ENCODE measurements at regions not wholly inside any gene's neighbourhood (a gene's known extent, or its start where the extent isn't known, plus 50 kb on each side); places are given as distances from the start of the nearest gene placed in this dataset.

GRCh38 chr11:37364246-37364839, 766.3 kb upstream of the RAG2 start:
- Histone ChIP-seq H3K27me3 (ENCODE audit: insufficient read depth, low read length) (no peaks in the 10 kb centered on the region), H3K4me3 (ENCODE audit: insufficient read depth, low read depth, low read length) (no peak overlapping the region), H3K36me3 (ENCODE audit: insufficient read depth, low read length) (no peaks in the 10 kb centered on the region), H3K9ac (ENCODE audit: low read length) (no peak overlapping the region), H3K79me2 (ENCODE audit: insufficient read depth, low read length) (no peaks in the 10 kb centered on the region), H3K4me2 (ENCODE audit: low read length) (no peak overlapping the region), H3K27ac (ENCODE audit: low read depth, low read length) (no peak overlapping the region), H4K20me1 (ENCODE audit: insufficient read depth, low read length) (no peaks in the 10 kb centered on the region), H3K4me1 (ENCODE audit: insufficient read depth, low read length) (no peaks in the 10 kb centered on the region), H3K9me3 (ENCODE audit: insufficient read depth, low read depth, low read length) (peaks cover 6% of the 10 kb centered on the region), H2AFZ (ENCODE audit: low read depth, low read length) (no peak overlapping the region)
- H3K36me3 Mint-ChIP-seq (ENCODE audit: low read depth, unreplicated experiment), result no peaks in the 10 kb centered on the region
- H3K4me3 Mint-ChIP-seq (ENCODE audit: unreplicated experiment), result no peak overlapping the region
- no peak for TF ChIP-seq CTCF (IDR thresholded peaks at IDR 0.05; ENCODE audit: insufficient read depth, low read depth, low read length)
- no peak for TF ChIP-seq EZH2 (IDR thresholded peaks at IDR 0.05; ENCODE audit: insufficient read depth, low read length)
- FAIRE-seq (no peak), DNase-seq (ENCODE audit: low read depth) (no peak)
- H3K27ac Mint-ChIP-seq (ENCODE audit: unreplicated experiment), result no peak overlapping the region
- H3K9me3 Mint-ChIP-seq (ENCODE audit: unreplicated experiment), result peaks cover 6% of the 10 kb centered on the region
- no peaks in the 10 kb centered on the region for H3K4me1 Mint-ChIP-seq (ENCODE audit: low read depth, unreplicated experiment)
- no peaks in the 10 kb centered on the region for H3K27me3 Mint-ChIP-seq (ENCODE audit: low read depth, unreplicated experiment)

GRCh38 chr11:37353192-37353591, 755.2 kb upstream of the RAG2 start:
- Histone ChIP-seq H3K4me3 (ENCODE audit: insufficient read depth, low read depth, low read length) (no peak overlapping the region), H4K20me1 (ENCODE audit: insufficient read depth, low read length) (no peaks in the 10 kb centered on the region), H3K9me3 (ENCODE audit: insufficient read depth, low read depth, low read length) (no peaks in the 10 kb centered on the region), H3K4me1 (ENCODE audit: insufficient read depth, low read length) (no peaks in the 10 kb centered on the region), H3K27ac (ENCODE audit: low read depth, low read length) (no peak overlapping the region), H3K36me3 (ENCODE audit: insufficient read depth, low read length) (no peaks in the 10 kb centered on the region), H3K79me2 (ENCODE audit: insufficient read depth, low read length) (no peaks in the 10 kb centered on the region), H3K27me3 (ENCODE audit: insufficient read depth, low read length) (no peaks in the 10 kb centered on the region), H3K4me2 (ENCODE audit: low read length) (no peak overlapping the region), H2AFZ (ENCODE audit: low read depth, low read length) (no peak overlapping the region), H3K9ac (ENCODE audit: low read length) (no peak overlapping the region)
- no peak for FAIRE-seq
- DNase-seq (ENCODE audit: low read depth), result no peak
- Mint-ChIP-seq H3K4me1 (ENCODE audit: low read depth, unreplicated experiment) (no peaks in the 10 kb centered on the region), H3K27ac (ENCODE audit: unreplicated experiment) (no peak overlapping the region), H3K4me3 (ENCODE audit: unreplicated experiment) (no peak overlapping the region), H3K9me3 (ENCODE audit: unreplicated experiment) (peaks cover 7% of the 10 kb centered on the region), H3K36me3 (ENCODE audit: low read depth, unreplicated experiment) (no peaks in the 10 kb centered on the region), H3K27me3 (ENCODE audit: low read depth, unreplicated experiment) (no peaks in the 10 kb centered on the region)
- TF ChIP-seq CTCF (IDR thresholded peaks at IDR 0.05; ENCODE audit: insufficient read depth, low read depth, low read length) (no peak), EZH2 (IDR thresholded peaks at IDR 0.05; ENCODE audit: insufficient read depth, low read length) (no peak)

GRCh38 chr11:37352485-37352884, 754.4 kb upstream of the RAG2 start:
- no peaks in the 10 kb centered on the region for H3K27me3 Mint-ChIP-seq (ENCODE audit: low read depth, unreplicated experiment)
- Histone ChIP-seq H2AFZ (ENCODE audit: low read depth, low read length) (no peak overlapping the region), H3K9ac (ENCODE audit: low read length) (no peak overlapping the region), H3K4me2 (ENCODE audit: low read length) (no peak overlapping the region), H3K27ac (ENCODE audit: low read depth, low read length) (no peak overlapping the region), H3K27me3 (ENCODE audit: insufficient read depth, low read length) (no peaks in the 10 kb centered on the region), H3K4me3 (ENCODE audit: insufficient read depth, low read depth, low read length) (no peak overlapping the region), H3K9me3 (ENCODE audit: insufficient read depth, low read depth, low read length) (no peaks in the 10 kb centered on the region), H4K20me1 (ENCODE audit: insufficient read depth, low read length) (no peaks in the 10 kb centered on the region), H3K79me2 (ENCODE audit: insufficient read depth, low read length) (no peaks in the 10 kb centered on the region), H3K36me3 (ENCODE audit: insufficient read depth, low read length) (no peaks in the 10 kb centered on the region), H3K4me1 (ENCODE audit: insufficient read depth, low read length) (no peaks in the 10 kb centered on the region)
- DNase-seq (ENCODE audit: low read depth) (no peak), FAIRE-seq (no peak)
- H3K4me1 Mint-ChIP-seq (ENCODE audit: low read depth, unreplicated experiment), result no peaks in the 10 kb centered on the region
- TF ChIP-seq EZH2 (IDR thresholded peaks at IDR 0.05; ENCODE audit: insufficient read depth, low read length) (no peak), CTCF (IDR thresholded peaks at IDR 0.05; ENCODE audit: insufficient read depth, low read depth, low read length) (no peak)
- H3K27ac Mint-ChIP-seq (ENCODE audit: unreplicated experiment), result no peak overlapping the region
- no peak overlapping the region for H3K4me3 Mint-ChIP-seq (ENCODE audit: unreplicated experiment)
- no peaks in the 10 kb centered on the region for H3K36me3 Mint-ChIP-seq (ENCODE audit: low read depth, unreplicated experiment)
- peaks cover 3% of the 10 kb centered on the region for H3K9me3 Mint-ChIP-seq (ENCODE audit: unreplicated experiment)
